ENCODE measurements at regions not wholly inside any gene's neighbourhood (a gene's known extent, or its start where the extent isn't known, plus 50 kb on each side); places are given as distances from the start of the nearest gene placed in this dataset.

GRCh38 chr2:156778916-156779315 lies 342.7 kb downstream of the GPD2 start:
- TF ChIP-seq CTCF (IDR thresholded peaks at IDR 0.05) (no peak), POLR2A (IDR thresholded peaks at IDR 0.05) (no peak)

Data from tibial nerve (tissue), 3 donors.